ENCODE measurements at regions not wholly inside any gene's neighbourhood (a gene's known extent, or its start where the extent isn't known, plus 50 kb on each side); places are given as distances from the start of the nearest gene placed in this dataset.
"Not testable (repeated sequence)": the region's sequence is repeated elsewhere in the genome, so short reads cannot be mapped to it uniquely, and the experiment has no call there.

DNA sequence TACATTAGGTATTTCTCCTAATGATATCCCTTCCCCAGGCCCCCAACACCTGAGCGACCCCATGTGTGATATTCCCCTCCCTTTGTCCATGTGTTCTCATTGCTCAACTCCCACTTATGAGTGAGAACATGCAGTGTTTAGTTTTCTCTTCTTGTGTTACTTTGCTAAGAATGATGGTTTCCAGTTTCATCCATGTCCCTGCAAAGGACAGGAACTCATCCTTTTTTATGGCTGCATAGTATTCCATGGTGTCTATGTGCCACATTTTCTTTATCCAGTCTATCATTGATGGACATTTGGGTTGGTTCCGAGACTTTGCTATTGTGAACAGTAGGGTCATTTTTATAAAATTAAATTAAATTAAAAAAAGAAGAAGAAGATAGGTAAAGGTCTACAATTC, 187.3 kb upstream of the PFKP start:
- H3K36me3 Mint-ChIP-seq; H3K4me1 Mint-ChIP-seq; ATAC-seq (ENCODE audit: low read depth); H3K4me3 Mint-ChIP-seq; H3K9me3 Mint-ChIP-seq; H3K27me3 Mint-ChIP-seq; H3K27ac Mint-ChIP-seq; DNase-seq (ENCODE audit: low spot score in 2 of 2): not testable (repeated sequence)

- Mint-ChIP-seq H3K27ac (no peak overlapping the region), H3K9me3 (peaks cover 2% of the 10 kb centered on the region), H3K27me3 (peaks cover 4% of the 10 kb centered on the region), H3K36me3 (no peaks in the 10 kb centered on the region), H3K4me3 (no peak overlapping the region), H3K4me1 (no peaks in the 10 kb centered on the region)
- ATAC-seq (ENCODE audit: low read depth), result no peak
- DNase-seq (ENCODE audit: low spot score in 2 of 2), result no peak
These were observed 188.5 kb upstream of the PFKP start for GRCh38 chr10:2878818-2879217.

DNA sequence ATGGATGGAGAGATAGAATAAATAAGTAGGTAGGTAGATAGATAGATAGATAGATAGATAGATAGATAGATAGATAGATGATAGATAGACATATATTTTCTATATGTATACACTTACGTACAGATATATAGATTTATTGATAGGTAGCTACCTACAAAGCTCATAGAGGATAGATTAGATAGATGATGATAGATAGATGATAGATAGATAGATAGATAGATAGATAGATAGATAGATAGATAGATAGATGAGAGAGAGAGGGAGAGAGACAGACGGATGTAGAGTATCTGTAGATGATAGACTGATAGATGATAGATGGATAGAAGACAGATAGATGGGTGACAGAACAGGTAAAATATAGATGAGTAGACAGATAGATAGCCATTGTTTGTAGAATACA, 191.3 kb upstream of the PFKP start:
- H3K27ac Mint-ChIP-seq, result no peak overlapping the region
- no peaks in the 10 kb centered on the region for H3K4me1 Mint-ChIP-seq
- peaks cover 16% of the 10 kb centered on the region for H3K27me3 Mint-ChIP-seq
- DNase-seq (ENCODE audit: low spot score in 2 of 2) (no peak), ATAC-seq (ENCODE audit: low read depth) (no peak)
- no peak overlapping the region for H3K4me3 Mint-ChIP-seq
- H3K9me3 Mint-ChIP-seq, result peaks cover 2% of the 10 kb centered on the region
- no peaks in the 10 kb centered on the region for H3K36me3 Mint-ChIP-seq

DNA sequence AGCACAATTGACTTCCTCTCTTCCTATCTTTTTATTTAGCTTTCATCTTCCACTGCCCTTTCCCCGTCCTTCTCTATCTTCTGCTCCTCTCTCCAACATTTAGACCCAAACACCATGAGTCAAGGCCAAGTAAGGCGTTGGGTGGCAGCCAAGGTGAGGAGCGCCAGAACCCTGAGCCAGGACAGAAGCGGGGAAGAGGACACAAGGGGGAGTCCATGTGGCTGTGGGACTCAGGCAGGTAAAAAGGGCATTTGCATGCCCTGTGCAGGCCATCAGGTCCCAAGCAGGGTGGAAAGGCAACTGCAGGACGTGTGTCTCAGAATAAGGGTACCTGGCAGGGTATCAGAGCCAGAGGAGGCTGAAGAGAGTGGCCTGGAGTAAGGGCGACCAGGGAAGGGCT, 192.4 kb upstream of the PFKP start:
- Mint-ChIP-seq H3K27ac (no peak overlapping the region), H3K9me3 (peaks cover under 1% of the 10 kb centered on the region), H3K27me3 (peaks cover 14% of the 10 kb centered on the region), H3K4me1 (no peaks in the 10 kb centered on the region), H3K4me3 (no peak overlapping the region), H3K36me3 (no peaks in the 10 kb centered on the region)
- ATAC-seq (ENCODE audit: low read depth) (no peak), DNase-seq (ENCODE audit: low spot score in 2 of 2) (no peak)

GRCh38 chr10:2873769-2874168, 193.6 kb upstream of the PFKP start:
- H3K9me3 Mint-ChIP-seq, result no peaks in the 10 kb centered on the region
- peaks cover 15% of the 10 kb centered on the region for H3K27me3 Mint-ChIP-seq
- no peaks in the 10 kb centered on the region for H3K36me3 Mint-ChIP-seq
- ATAC-seq (ENCODE audit: low read depth) (no peak), DNase-seq (ENCODE audit: low spot score in 2 of 2) (no peak)
- H3K27ac Mint-ChIP-seq, result no peak overlapping the region
- H3K4me1 Mint-ChIP-seq, result no peaks in the 10 kb centered on the region
- no peak overlapping the region for H3K4me3 Mint-ChIP-seq

DNA sequence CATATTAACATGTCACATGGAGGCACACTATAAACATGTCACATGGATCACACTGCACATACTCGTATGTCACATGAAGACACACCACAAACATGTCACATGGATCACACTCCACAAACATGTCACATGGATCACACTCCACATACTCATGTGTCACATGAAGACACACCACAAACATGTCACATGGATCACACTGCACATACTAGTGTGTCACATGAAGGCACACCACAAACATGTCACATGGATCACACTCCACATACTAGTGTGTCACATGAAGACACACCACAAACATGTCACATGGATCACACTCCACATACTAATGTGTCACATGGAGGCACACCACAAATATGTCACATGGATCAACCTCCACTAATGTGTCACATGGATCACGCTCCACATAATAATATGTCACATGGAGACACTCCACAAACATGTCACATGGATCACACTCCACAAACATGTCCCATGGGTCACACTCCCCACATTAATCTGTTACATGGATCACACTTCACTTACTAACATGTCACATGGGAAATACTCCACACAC, 195.6 kb upstream of the PFKP start:
- H3K36me3 Mint-ChIP-seq, result no peaks in the 10 kb centered on the region
- peaks cover 15% of the 10 kb centered on the region for H3K27me3 Mint-ChIP-seq
- no peak for DNase-seq (ENCODE audit: low spot score in 2 of 2)
- H3K4me3 Mint-ChIP-seq, result no peak overlapping the region
- no peaks in the 10 kb centered on the region for H3K9me3 Mint-ChIP-seq
- no peak for ATAC-seq (ENCODE audit: low read depth)
- H3K4me1 Mint-ChIP-seq, result no peaks in the 10 kb centered on the region
- H3K27ac Mint-ChIP-seq, result no peak overlapping the region

GRCh38 chr10:2870654-2871053, 196.7 kb upstream of the PFKP start:
- no peaks in the 10 kb centered on the region for H3K36me3 Mint-ChIP-seq
- ATAC-seq (ENCODE audit: low read depth), result no peak
- H3K27me3 Mint-ChIP-seq, result peaks cover 15% of the 10 kb centered on the region
- no peak overlapping the region for H3K27ac Mint-ChIP-seq
- DNase-seq (ENCODE audit: low spot score in 2 of 2), result no peak
- H3K9me3 Mint-ChIP-seq, result no peaks in the 10 kb centered on the region
- H3K4me1 Mint-ChIP-seq, result no peaks in the 10 kb centered on the region
- H3K4me3 Mint-ChIP-seq, result no peak overlapping the region

GRCh38 chr10:2867788-2868299, 199.5 kb upstream of the PFKP start:
- H3K4me3 Mint-ChIP-seq, result no peak overlapping the region
- H3K27me3 Mint-ChIP-seq, result peaks cover 10% of the 10 kb centered on the region
- no peak for ATAC-seq (ENCODE audit: low read depth)
- no peak for DNase-seq (ENCODE audit: low spot score in 2 of 2)
- H3K36me3 Mint-ChIP-seq, result no peaks in the 10 kb centered on the region
- H3K27ac Mint-ChIP-seq, result no peak overlapping the region
- H3K4me1 Mint-ChIP-seq, result no peaks in the 10 kb centered on the region
- H3K9me3 Mint-ChIP-seq, result no peaks in the 10 kb centered on the region

- no peak for ATAC-seq (ENCODE audit: low read depth)
- Mint-ChIP-seq H3K36me3 (no peaks in the 10 kb centered on the region), H3K9me3 (no peaks in the 10 kb centered on the region), H3K4me3 (no peak overlapping the region), H3K27ac (no peak overlapping the region), H3K27me3 (peaks cover 7% of the 10 kb centered on the region), H3K4me1 (no peaks in the 10 kb centered on the region)
- DNase-seq (ENCODE audit: low spot score in 2 of 2), result no peak
These were observed 200.8 kb upstream of the PFKP start for GRCh38 chr10:2866569-2866968.

- no peak for ATAC-seq (ENCODE audit: low read depth)
- no peak overlapping the region for H3K27ac Mint-ChIP-seq
- H3K4me1 Mint-ChIP-seq, result no peaks in the 10 kb centered on the region
- DNase-seq (ENCODE audit: low spot score in 2 of 2), result no peak
- peaks cover 2% of the 10 kb centered on the region for H3K9me3 Mint-ChIP-seq
- H3K36me3 Mint-ChIP-seq, result no peaks in the 10 kb centered on the region
- H3K27me3 Mint-ChIP-seq, result peaks cover 5% of the 10 kb centered on the region
- H3K4me3 Mint-ChIP-seq, result no peak overlapping the region
These were observed 205.6 kb upstream of the PFKP start for GRCh38 chr10:2861632-2862210.

DNA sequence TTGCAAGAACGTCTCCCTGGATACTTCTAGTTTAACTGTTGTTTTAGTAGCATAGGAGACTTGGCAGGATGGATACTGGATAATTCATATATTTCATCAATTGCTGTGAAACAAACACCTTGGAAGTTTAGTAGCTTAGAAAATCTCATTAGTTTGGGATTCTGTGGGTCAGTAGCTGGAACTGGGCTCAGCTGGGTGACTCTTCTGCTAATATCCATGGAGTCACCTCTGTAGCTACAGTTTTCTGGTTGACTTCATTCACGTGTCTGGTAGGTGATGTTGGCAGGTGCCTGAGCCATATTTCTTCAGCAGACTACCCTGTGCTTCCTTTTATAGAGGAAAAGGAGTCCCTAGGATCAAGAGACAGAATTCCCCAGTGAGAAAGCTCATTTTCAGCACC, 208.9 kb upstream of the PFKP start:
- Mint-ChIP-seq H3K27me3 (peaks cover 9% of the 10 kb centered on the region), H3K36me3 (no peaks in the 10 kb centered on the region)
- ATAC-seq (ENCODE audit: low read depth), result no peak

GRCh38 chr10:2856598-2856997, 210.8 kb upstream of the PFKP start:
- Mint-ChIP-seq H3K4me3 (no peak overlapping the region), H3K27me3 (peaks cover 6% of the 10 kb centered on the region), H3K36me3 (no peaks in the 10 kb centered on the region), H3K4me1 (no peaks in the 10 kb centered on the region), H3K9me3 (peaks cover 2% of the 10 kb centered on the region), H3K27ac (no peak overlapping the region)
- ATAC-seq (ENCODE audit: low read depth) (no peak), DNase-seq (ENCODE audit: low spot score in 2 of 2) (no peak)

More for the DNA sequence above, 208.9 kb upstream of the PFKP start:
- no peak overlapping the region for H3K27ac Mint-ChIP-seq
- H3K4me1 Mint-ChIP-seq, result no peaks in the 10 kb centered on the region
- H3K9me3 Mint-ChIP-seq, result peaks cover 2% of the 10 kb centered on the region
- H3K4me3 Mint-ChIP-seq, result no peak overlapping the region
- DNase-seq (ENCODE audit: low spot score in 2 of 2), result no peak

- H3K36me3 Mint-ChIP-seq, result no peaks in the 10 kb centered on the region
- DNase-seq (ENCODE audit: low spot score in 2 of 2) (no peak), ATAC-seq (ENCODE audit: low read depth) (no peak)
- H3K27ac Mint-ChIP-seq, result no peak overlapping the region
- no peaks in the 10 kb centered on the region for H3K9me3 Mint-ChIP-seq
- H3K27me3 Mint-ChIP-seq, result peaks cover 12% of the 10 kb centered on the region
- H3K4me1 Mint-ChIP-seq, result no peaks in the 10 kb centered on the region
- H3K4me3 Mint-ChIP-seq, result no peak overlapping the region
These were observed 214.6 kb upstream of the PFKP start for GRCh38 chr10:2852574-2853323.

- H3K27ac Mint-ChIP-seq, result no peak overlapping the region
- H3K4me1 Mint-ChIP-seq, result no peaks in the 10 kb centered on the region
- DNase-seq (ENCODE audit: low spot score in 2 of 2) (no peak), ATAC-seq (ENCODE audit: low read depth) (no peak)
- H3K9me3 Mint-ChIP-seq, result no peaks in the 10 kb centered on the region
- no peak overlapping the region for H3K4me3 Mint-ChIP-seq
- peaks cover 12% of the 10 kb centered on the region for H3K27me3 Mint-ChIP-seq
- H3K36me3 Mint-ChIP-seq, result no peaks in the 10 kb centered on the region
These were observed 215.8 kb upstream of the PFKP start for GRCh38 chr10:2851566-2851965.

Data from memory B cell (primary cell).